ENCODE measurements at regions not wholly inside any gene's neighbourhood (a gene's known extent, or its start where the extent isn't known, plus 50 kb on each side); places are given as distances from the start of the nearest gene placed in this dataset.

- CTCF ChIA-PET = interaction anchor here (1.2 kb wide), 1 partner anchor 9 kb away, joined by 3 read pairs; no protein-coding TSS in a partner anchor
- Histone ChIP-seq H3K27me3 (ENCODE audit: control insufficient read depth, insufficient read depth, low read length) (no peaks in the 10 kb centered on the region), H4K8ac (ENCODE audit: low read depth in 2 of 2, low read length in 2 of 2) (no peak overlapping the region), H2BK120ac (ENCODE audit: low read depth, low read length) (no peak overlapping the region), H2AFZ (replicated peaks; ENCODE audit: low read length, poor library complexity) (no peak overlapping the region), H3K4me1 (ENCODE audit: control insufficient read depth, insufficient read depth, low read length) (no peaks in the 10 kb centered on the region), H3K79me1 (ENCODE audit: low read depth in 1 of 2, low read length in 2 of 2) (no peaks in the 10 kb centered on the region), H2BK20ac (ENCODE audit: low read depth, low read length) (no peak overlapping the region), H2AK5ac (ENCODE audit: low read depth, low read length) (no peak overlapping the region), H4K20me1 (ENCODE audit: insufficient read depth, low read length) (no peaks in the 10 kb centered on the region), H3K18ac (ENCODE audit: low read depth, low read length) (no peak overlapping the region), H3K23ac (ENCODE audit: low read depth, low read length) (no peak overlapping the region), H3K27ac (ENCODE audit: insufficient read depth, low read length) (no peak overlapping the region), H3K4me3 (ENCODE audit: insufficient read depth, low read depth, low read length) (no peak overlapping the region), H4K5ac (ENCODE audit: low read depth, low read length) (no peak overlapping the region), H3K9me3 (ENCODE audit: control insufficient read depth, insufficient read depth, low read length) (no peaks in the 10 kb centered on the region), H3K56ac (ENCODE audit: extremely low read depth, insufficient read depth, low read length) (no peak overlapping the region), H3K4me2 (ENCODE audit: low read depth, low read length) (no peak overlapping the region), H4K91ac (ENCODE audit: insufficient read depth, low read depth, low read length) (no peak overlapping the region), H3K14ac (replicated peaks; ENCODE audit: low read depth, low read length) (no peak overlapping the region), H2AK9ac (replicated peaks; ENCODE audit: low read depth, low read length, poor library complexity) (no peak overlapping the region), H3K36me3 (ENCODE audit: control insufficient read depth, insufficient read depth, low read length) (no peaks in the 10 kb centered on the region), H2BK5ac (ENCODE audit: low read depth, low read length, poor library complexity, severe bottlenecking) (no peak overlapping the region), H3K9ac (ENCODE audit: low read depth, low read length) (no peak overlapping the region), H3K4ac (ENCODE audit: low read depth, low read length) (no peak overlapping the region), H3K9me1 (ENCODE audit: insufficient read depth, low read length) (no peaks in the 10 kb centered on the region), H2BK15ac (ENCODE audit: low read depth, low read length) (no peak overlapping the region)
- DNase-seq (no peak), ATAC-seq (ENCODE audit: low read depth) (no peak)
- intact Hi-C loops (cut with micrococcal nuclease) = no loop called here
- in situ Hi-C loops (cut with MboI; ENCODE audit: low sequenced_read_pairs) = no loop called here
- no TSS peak for BruUV-seq (replicated peaks)
- dilution Hi-C loops (cut with HindIII; ENCODE audit: low sequenced_read_pairs, unreplicated experiment) = no loop called here
- POLR2A ChIA-PET (ENCODE audit: unreplicated experiment) = no interaction called here
- 60% methylated on average over 1 of the region's 2 CpGs; no CpG with 5 or more reads in 1 of the 2 experiments for WGBS, 2 experiments (ENCODE audit: extremely low coverage in 2 of 2, insufficient read length in 1 of 2)
- TF ChIP-seq NFE2L2 (IDR thresholded peaks at IDR 0.05; ENCODE audit: low read depth, low read length) (no peak), CEBPB (IDR thresholded peaks at IDR 0.05; ENCODE audit: low read depth, low read length) (no peak), RCOR1 (IDR thresholded peaks at IDR 0.05; ENCODE audit: insufficient replicate concordance, low read length) (no peak), ELK1 (IDR thresholded peaks at IDR 0.05; ENCODE audit: borderline replicate concordance, low read depth, low read length) (no peak), CHD1 (IDR thresholded peaks at IDR 0.05; ENCODE audit: low read depth, low read length) (no peak), POLR2A (IDR thresholded peaks at IDR 0.05; ENCODE audit: low read depth, low read length) (no peak), SMC3 (IDR thresholded peaks at IDR 0.05; ENCODE audit: low read depth, low read length) (no peak), CTCF (conservative IDR thresholded peaks at IDR 0.05; ENCODE audit: low read depth, low read length) (no peak), FOS (IDR thresholded peaks at IDR 0.05; ENCODE audit: low read depth, low read length) (no peak), MAZ (IDR thresholded peaks at IDR 0.05; ENCODE audit: borderline replicate concordance, low read depth, low read length) (no peak), USF2 (IDR thresholded peaks at IDR 0.05; ENCODE audit: low read depth, low read length) (no peak), BHLHE40 (IDR thresholded peaks at IDR 0.05; ENCODE audit: low read depth, low read length) (no peak), MAFK (IDR thresholded peaks at IDR 0.05; ENCODE audit: low read depth, low read length) (no peak), MXI1 (IDR thresholded peaks at IDR 0.05; ENCODE audit: borderline replicate concordance, low read depth, low read length) (no peak), RFX5 (IDR thresholded peaks at IDR 0.05; ENCODE audit: low read depth, low read length) (no peak), RAD21 (IDR thresholded peaks at IDR 0.05; ENCODE audit: low read length) (no peak)
Observed at GRCh38 chr3:147256739-147257138, 149.6 kb downstream of the ZIC4 start.
